GM18873 (cell line): ENCODE measurements at regions not wholly inside any gene's neighbourhood (a gene's known extent, or its start where the extent isn't known, plus 50 kb on each side); places are given as distances from the start of the nearest gene placed in this dataset.
"Not testable (repeated sequence)": the region's sequence is repeated elsewhere in the genome, so short reads cannot be mapped to it uniquely, and the experiment has no call there.

Experiments used
- ATAC-seq: cut with Tn5 transposase; IDR thresholded peaks from one replicate; pipeline ENCODE4 v1.9.1; 2021; ENCODE audit warnings: mild to moderate bottlenecking, moderate library complexity, moderate number of reproducible peaks; ENCODE audit not compliant: unreplicated experiment, low FRiP score

DNA sequence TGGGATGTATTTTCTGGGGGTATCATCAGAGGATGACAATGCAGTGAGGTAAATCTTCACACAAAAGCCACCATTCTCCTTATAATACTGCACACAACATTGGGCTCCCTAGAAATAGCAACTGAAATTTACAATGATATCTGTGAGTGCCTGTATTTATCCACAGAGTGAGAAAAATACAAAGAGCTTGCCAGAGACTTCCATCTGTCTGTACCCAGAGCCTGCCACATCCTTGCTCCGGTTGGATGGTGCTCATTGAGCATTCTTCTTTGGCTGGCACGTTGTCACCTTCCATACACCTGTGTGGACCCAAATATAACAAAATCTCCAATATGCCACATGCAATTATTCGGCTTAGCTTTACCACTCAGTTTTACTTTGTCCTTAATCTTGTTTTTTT, 189.5 kb upstream of the UFM1 start:
- ATAC-seq: no peak

DNA sequence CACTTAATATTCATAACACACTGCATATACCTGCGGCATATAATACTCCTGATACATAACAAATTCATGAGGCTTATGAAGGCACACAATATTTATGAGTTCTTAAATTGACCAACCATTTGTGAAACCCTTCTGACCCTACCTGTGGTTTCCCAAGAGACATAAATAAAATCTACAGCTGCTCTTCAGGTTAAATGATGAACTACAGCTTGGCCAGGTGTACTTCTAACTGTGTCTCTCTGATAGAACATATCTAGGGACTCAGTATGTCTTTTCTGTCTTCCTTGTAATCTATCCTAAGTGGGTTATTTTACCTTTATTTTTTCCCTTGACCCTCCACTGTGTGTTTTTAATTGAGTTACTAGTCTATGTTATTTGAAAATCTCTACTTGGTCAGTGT, 189.9 kb upstream of the UFM1 start:
- ATAC-seq: no peak

DNA sequence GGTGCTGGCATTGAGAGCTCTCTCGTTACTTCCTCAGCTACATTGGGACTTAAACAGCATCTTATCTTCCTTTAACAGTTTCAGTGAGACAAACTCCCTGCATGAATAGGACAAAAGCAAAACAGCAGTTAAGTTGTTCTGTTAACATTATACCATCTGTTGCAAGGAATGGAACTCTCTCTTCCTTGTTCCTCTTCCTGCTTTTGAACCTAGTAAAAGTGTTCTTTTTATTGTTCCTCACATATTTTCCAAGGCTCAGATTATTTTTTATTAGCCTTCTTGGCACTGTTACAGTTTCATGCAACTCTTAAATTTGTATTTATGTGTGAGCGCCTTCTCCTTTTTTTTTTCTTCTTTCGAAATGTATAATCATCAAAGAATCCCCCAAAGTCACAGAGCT, 202.6 kb upstream of the UFM1 start:
- no peak for ATAC-seq

DNA sequence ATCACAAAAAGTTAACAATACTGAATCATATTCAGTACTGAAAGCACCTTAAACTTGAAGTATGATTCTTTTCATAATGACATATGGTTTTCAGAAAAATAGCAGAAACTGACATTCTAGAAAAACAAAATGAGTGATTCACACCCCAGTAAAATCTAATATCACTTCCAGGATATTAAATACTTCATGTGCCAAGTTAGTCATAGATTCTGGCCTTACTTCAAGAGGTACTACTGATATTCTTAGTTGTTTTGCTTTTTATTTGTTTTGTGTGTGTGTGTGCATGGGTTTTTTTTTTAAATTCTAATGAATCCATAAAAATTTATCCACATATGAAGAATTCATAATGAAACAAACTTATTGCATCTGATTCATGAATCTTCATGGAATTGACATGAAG, 207.9 kb upstream of the UFM1 start:
- ATAC-seq: no peak

DNA sequence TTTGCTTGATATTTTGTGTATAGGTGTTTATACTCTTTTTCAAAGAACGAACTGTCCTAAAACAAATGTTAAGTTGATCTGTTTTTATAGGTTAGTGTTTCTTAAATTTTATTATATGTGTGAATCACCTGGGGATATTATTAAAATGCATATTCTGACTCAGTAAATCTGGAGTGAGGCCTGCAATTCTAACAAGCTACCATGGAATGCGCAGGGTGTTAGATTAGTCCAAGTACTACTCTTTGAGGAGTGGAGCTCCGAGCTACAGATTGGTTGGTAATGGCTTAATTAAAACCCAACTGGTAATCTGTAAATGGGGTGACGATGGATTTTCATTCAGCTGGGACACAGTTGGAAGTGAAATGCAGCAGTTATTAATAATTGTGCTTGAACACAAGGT, 214.1 kb upstream of the UFM1 start:
- no peak for ATAC-seq

DNA sequence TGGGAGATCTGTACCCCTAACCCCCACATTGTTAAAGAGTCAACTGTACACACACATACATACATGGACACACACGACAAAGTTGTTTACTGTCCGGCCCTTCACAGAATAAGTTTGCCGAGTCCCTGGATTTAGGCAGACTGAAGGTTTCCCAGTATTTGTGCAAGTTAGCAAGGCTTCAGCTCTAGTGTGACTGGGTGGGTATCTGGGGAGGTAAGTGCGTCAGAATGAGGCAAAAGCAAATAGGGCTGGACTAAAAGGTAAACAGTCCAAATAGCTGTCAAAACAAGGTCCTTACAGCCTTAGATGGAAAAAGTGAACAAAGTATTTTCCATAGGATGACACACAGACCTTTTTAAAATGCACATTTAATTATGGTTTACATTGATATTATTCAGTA, 228.4 kb upstream of the UFM1 start:
- no peak for ATAC-seq

DNA sequence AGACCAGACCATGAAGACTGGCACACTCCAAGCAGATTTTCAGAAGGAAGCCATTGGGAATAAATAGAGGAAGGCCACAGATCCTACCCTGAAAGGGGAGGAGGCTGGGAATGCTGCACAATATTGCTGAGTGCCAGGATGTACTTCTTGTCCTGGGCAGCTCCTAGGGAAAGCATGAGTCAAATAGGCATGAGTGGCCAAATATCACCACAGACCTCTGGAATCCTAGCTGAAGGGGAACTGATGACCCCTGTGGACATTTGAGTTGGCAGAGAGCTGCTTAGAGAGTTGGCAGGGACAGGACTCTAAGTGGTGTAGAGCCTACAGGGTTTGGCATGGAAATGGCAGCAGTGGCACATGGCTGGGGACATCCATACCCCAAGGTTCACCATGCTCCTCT, 234.3 kb upstream of the TRPC4 start:
- no peak for ATAC-seq

DNA sequence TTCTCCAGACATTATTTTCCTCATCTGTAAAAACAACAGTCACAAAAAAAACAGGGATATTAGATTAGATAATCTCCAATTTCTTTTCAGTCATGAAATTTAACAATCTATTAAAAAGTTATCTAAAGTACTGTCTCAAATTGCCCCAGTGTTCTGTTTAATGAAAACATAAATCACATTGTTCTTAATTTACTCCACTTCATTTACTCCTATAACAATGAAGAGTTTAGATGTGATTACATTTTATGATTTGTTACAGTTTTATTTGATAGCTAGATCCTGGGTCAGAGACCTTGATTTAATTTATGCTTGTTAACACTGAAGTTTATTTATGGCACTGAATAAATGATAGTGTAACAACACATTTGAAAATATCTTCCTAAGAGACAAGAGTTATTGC, 230.2 kb upstream of the TRPC4 start:
- ATAC-seq: no peak

DNA sequence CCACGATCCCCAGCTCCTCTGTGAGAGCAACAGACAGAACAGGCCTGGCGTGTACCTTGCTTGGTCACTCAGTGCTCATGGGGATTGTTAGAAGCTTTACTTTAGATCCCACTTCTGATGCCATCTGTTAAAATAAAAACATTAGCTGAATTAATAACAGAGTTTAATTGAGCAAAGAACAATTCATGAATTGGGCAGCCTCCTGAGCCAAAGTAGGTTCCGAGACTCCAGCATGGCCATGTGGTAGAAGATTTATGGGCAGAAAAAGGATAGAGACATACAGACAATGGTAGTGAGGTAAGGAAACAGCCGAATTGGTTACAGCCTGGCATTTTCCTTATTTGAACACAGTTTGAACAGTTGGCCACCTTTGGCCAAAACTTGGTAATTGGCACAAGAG, 223.9 kb upstream of the TRPC4 start:
- ATAC-seq: no peak

DNA sequence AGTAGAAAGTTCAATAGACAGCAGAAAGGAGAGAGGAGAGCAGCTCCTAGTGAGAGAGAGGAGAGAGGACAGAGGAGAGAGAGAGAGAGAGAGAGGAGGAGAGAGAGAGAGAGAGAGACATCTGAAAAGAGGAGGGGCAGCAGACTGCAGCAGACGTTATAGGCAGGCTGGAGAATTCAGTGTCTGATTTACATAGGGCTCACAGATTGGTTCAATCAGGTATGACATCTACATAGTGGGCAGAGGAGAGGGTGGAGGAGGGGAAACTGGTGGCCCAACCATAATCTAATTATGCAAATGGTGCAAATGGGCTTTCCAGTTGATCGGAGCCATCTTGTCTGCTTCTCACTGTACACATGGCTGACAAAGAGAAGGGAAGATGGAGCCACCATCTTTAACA, 221.3 kb upstream of the TRPC4 start:
- no peak for ATAC-seq

DNA sequence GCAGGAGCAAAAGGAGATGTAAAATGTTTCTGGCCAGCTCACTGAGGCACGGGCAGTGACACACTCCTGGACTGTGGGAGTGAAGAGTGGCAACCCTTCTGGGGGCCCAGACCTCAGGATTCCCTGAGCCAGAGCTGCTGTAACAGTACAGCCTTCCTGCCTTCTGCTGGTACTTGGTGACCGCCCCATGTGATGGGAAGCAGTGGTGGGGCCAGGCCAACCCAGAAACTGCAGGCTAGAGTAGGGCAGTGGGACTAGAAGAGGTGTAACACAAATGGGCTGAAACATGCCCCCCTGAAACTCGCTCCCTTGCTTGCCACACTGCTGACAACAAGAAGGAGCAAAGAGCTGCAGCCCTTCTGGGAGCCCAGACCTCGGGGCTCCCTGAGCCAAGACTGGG, 217.1 kb upstream of the TRPC4 start:
- ATAC-seq: no peak

DNA sequence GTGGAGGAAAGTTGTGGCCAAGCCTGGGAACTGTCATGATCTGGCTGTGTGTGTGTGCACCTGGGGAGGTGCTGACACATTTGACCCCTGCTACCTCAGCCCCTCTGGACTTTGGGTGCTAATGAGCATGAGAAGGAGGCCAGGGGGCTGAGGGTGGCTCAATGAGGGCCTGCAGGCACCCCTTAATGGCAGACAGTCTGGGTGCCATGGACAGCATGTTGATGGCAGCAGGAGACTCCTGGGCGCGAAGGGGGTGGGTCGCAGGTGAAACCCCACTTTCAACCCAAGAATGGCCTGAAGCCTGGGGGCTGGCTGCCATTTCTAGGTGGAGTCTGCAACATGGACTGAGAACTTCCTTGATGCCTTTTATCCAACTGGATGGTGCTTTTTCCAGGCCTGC, 216.4 kb upstream of the TRPC4 start:
- ATAC-seq: no peak

DNA sequence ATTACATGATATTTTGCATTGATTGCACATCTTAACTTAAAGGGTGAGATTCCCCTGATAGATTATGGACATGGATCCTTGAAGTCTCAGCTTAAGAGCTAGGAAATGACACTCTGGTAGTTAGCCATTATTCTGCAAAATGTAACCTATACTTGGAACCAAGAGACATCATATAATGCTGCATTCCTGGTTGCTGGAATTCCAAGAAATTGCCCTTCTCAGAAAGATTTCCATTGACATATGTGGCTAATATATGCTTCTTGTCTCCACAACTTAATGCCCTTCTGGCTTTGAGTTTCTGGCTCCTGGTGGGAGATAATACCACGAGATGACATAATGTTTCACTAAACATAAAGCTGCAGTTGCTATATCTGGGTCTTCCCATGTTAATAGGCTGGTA, 204.4 kb upstream of the TRPC4 start:
- no peak for ATAC-seq

DNA sequence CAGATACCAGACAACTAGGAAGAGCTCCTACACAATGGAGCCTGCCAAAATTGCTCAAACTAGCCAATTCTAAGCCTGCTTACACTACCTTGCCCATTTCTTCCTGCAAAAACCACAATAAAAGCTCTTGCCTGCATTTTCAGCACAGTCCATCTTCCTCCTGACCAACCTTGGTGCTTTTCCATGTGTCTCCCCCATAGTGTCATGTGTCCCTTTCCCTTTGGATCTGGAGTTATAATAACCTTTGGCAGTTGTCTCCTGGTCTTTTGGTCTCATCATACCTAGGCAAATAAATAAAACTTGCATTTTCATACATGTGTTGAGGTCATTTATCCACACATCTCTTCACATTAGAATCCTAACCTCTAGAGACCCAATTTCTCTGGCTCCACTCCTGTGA, 203.1 kb upstream of the TRPC4 start:
- no peak for ATAC-seq

DNA sequence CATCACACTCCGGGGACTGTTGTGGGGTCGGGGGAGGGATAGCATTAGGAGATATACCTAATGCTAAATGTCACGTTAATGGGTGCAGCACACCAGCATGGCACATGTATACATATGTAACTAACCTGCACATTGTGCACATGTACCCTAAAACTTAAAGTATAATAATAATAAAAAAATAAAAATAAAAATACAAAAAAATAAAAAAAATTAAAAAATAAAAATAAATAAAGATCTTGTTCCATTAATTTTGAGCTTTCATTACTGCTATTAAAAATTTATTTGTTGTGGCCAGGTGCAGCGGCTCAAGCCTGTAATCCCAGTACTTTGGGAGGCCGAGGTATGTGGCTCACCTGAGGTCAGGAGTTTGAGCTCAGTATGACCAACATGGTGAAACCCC, 201.8 kb upstream of the TRPC4 start:
- ATAC-seq: not testable (repeated sequence)

DNA sequence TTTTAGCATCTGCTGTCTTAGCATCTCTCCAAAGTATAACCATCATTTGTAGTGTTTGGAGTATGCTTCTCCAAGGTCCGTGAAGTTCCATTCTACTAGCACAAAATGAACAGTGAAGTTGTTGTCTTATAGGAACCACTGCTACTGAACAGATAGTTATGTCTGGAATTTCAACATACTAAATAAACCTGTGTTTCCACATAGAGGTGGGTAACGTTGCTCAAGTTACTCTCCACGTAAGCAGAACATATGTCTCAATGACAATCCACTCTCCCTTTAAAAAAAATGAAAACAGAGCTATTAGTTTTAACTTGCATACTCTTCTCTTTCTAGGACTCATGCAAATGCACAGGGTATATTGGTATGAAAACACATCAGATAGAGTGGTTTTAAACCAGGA, 184.3 kb upstream of the TRPC4 start:
- ATAC-seq: no peak

DNA sequence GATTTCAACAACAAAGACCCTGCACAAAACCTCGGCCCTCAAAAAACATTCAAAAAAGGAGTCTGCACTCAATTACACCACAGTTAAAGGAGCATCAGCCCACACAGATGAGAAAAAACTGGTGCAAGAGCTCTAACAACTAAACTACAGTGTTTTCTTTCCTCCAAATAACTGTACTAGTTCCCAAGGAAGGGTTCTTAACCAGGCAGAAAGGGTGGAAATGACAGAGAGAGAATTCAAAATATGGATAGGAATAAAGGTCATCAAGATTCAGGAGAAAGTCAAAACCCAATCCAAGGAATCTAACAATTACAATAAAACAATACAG, 176.4 kb upstream of the TRPC4 start:
- no peak for ATAC-seq

DNA sequence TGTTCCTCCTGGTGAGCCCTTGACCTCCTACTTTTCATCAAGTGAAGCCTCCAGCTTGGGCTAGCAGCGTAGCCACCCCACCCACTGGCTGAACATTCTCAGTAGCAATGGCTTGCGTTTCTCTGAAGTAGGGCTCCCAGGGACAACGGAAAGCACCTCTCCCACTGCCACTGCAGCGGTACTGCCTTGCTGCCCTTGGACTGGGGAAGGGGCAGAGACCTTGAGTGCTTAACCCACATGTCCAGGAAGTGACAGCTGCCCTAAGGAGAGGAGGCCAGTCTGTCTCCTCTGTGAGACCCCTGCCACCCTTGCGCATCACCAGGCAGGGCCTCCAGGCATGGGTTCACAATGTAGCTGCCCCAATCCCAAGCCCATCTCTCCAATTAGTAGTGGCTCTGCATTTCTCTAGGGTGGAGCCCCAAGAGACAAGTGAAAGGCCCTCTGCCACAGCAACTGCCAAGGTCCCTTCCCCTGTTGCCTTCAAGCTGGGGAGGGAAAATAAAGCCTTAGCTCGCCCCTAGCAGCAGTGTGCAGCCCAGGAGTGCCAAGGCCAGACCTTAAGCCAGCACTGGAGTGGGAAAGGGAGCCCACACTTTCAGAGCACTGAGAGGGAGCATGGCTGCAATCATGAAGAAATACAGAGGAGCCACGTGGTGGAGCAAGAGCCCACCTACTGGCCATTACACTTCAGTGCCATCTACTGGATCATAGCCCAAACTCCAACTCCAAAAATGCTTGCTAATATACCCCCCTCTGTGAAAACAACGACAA, 175.9 kb upstream of the TRPC4 start:
- peak; percentile 67 for ATAC-seq

DNA sequence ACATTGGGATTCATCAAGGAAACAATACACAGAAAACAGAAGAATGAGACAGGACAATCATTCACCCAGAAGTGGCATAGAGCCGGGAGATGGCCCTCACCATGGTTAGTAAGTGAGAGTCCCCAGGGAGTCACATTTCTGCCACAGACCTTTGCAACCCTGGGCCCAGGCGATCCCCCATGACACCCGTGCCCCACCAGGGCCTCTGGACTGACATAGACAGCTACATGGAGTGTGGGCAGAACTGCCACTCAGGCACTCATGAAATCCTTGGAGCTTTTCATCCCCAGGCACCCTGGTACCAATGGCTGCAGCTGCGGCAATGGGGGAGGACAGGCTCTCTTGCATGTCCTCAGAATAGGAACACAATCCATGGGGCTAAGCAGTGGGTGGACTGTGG, 174.5 kb upstream of the TRPC4 start:
- ATAC-seq: no peak

DNA sequence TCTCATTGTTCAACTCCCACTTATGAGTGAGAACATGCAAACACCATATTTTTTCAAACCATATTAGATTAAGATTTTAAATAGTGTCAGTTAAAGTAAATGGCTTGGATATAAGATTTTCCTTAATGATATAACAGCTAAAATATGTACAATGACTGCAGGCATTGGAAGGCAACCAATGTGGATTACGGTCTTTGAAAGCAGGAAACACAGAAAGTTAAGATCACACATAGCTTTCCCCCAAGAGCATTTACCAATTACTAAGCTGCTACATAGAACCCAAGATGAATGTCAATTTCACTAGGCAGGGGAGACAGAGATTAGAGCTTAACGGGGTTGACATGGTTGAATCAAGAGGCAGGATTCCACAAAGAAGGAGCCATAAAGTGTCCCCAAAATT, 173.2 kb upstream of the TRPC4 start:
- no peak for ATAC-seq

DNA sequence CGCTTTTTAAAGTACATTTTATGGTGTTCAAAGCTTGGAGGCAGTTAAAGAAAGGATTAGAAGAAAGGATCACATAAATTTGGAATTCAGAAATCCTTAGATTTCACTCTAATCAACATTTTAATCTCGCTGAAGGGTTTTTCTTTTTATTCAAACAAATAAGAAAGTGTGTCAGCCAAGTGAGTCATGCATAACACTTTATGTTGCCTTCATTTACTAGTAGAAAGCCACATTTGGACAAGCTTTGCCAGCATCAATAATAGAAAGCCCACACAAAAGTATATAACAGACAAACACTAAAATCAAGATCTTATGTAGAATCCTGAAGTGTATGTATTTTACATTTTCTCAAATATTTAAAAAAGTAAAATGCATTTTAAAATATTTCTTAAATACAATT, 154.9 kb upstream of the TRPC4 start:
- no peak for ATAC-seq

DNA sequence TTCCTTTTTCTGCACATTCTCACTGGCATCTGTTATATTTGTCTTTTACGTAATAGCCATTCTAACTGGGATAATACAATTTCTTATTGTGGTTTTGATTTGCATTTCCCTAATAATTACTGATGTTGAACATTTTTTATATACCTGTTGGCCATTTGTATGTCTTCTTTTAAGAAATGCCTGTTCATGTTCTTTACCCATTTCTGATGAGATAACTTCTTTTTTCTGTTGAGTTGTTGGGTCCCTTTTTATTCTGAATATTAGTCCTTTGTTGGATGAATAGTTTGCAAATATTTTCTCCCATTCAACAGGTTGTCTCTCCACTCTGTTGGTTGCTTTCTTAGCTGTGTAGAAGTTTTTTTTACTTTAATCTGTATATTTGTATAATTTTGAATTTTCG, 147.7 kb upstream of the TRPC4 start:
- ATAC-seq: no peak

DNA sequence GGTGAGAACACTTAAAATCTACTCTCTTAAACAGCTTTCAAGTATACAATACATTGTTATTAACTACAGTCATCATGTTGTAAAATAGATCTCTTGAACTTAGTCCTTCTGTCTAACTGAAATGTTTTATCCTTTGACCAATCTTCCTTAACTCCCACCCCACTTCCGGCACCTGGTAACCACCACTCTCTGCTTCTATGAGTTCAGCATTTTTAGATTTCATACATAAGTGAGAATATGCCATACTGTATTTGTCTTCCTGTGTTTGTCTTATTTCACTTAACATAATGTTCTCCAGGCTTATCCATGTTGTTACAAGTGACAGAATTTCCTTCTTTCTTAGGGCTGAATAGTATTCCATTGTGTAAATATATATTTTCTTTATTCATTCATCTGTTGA, 144.1 kb upstream of the TRPC4 start:
- ATAC-seq: no peak
